Tongue (tissue), 1 donor: ENCODE measurements at regions not wholly inside any gene's neighbourhood (a gene's known extent, or its start where the extent isn't known, plus 50 kb on each side); places are given as distances from the start of the nearest gene placed in this dataset.
"Not testable (repeated sequence)": the region's sequence is repeated elsewhere in the genome, so short reads cannot be mapped to it uniquely, and the experiment has no call there.

Experiments used
- DNase-seq: peaks from one replicate; pipeline ENCODE4 v3.0.0-alpha.2; 2015

GRCh38 chr7:81120803-81121202 is 202.0 kb upstream of the SEMA3C start:
- no peak for DNase-seq

GRCh38 chr7:81120111-81120510 is 201.3 kb upstream of the SEMA3C start:
- DNase-seq, result no peak

- DNase-seq, result no peak
Measured at GRCh38 chr7:81114633-81115032, 195.8 kb upstream of the SEMA3C start.

GRCh38 chr7:81112731-81113130 is 193.9 kb upstream of the SEMA3C start:
- no peak for DNase-seq

- DNase-seq, result peak; percentile 36
Measured at GRCh38 chr7:81111781-81112540, 193.1 kb upstream of the SEMA3C start.

- peak; percentile 12 for DNase-seq
Measured at GRCh38 chr7:81111358-81111757, 192.5 kb upstream of the SEMA3C start.

- DNase-seq, result no peak
Measured at GRCh38 chr7:81110673-81111072, 191.8 kb upstream of the SEMA3C start.

GRCh38 chr7:81098213-81098612 is 179.4 kb upstream of the SEMA3C start:
- no peak for DNase-seq

DNA sequence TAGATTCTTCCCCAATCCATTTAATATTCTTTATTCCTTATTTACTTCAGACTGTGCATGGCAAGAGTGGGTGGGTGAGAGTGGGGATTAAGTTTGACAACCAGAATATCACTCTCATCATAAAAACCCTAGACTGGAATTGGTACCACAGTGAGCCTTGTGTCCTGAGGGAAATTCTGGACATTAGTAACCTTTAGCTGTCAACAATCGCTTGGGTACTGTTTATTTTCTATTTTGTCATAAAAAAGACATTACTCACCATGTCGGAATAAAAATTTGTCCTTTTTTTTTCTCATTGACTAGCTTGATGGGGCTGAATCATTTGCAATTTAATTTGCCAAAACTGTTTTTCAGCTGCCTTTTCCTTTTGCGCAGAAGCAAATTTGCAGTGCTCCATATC is 176.1 kb upstream of the SEMA3C start:
- DNase-seq, result no peak

DNA sequence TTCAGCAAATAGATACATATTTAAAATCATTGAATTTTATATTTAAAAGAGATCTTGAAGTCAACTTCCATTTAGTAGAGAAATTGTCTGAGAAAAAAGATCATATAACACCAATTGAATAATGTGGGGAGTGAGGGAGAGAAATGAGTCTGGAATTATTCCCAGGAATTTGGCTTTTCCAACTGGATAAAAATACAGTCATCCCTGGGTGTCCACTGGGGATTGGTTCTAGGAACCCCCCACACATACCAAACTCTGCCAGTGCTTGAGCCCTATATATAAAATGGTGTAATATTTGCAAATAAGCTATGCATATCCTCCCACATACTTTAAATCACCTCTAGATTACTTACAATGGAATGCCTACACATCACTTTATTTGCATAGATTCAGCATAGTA is 162.8 kb upstream of the SEMA3C start:
- no peak for DNase-seq

GRCh38 chr7:81080553-81080952 is 161.7 kb upstream of the SEMA3C start:
- DNase-seq, result no peak

DNA sequence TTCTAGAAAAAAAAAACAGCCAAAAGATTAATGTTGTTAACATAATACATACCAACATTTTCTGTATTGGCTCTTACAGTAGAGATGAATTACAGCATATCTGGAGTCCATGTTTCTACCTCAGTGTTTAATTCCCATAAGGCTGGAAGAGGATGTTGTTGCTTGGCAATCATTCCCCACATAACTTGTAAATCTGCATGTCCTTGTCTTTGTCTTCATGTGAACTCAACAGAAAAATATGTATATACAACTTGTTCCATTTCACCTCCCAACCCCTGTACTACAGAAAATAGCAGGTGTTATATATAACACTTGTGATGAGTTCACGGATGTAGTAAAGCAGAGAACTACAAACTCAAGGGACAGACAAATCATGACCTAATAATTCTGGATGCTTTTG is 160.9 kb upstream of the SEMA3C start:
- peak; percentile 70 for DNase-seq

DNA sequence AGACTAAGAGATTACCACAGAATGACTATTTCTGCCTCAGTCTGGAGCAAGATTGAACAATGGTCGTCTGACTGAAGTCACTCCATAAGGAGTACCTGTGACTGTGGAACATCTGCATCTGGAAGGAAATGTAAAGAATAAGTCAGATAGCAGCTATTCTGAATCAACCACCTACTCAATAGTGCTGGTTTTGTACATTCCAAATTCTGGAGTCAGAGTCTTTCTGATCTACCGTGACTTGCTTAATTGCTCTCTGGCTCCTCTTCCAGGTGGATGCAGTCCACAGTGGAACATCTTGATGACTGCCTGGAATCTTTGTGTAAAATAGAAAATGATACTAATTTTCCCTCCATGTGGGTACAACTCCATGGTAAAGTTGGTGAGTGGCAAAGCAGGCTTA is 156.3 kb upstream of the SEMA3C start:
- DNase-seq, result no peak

- no peak for DNase-seq
Measured at GRCh38 chr7:81074406-81074805, 155.6 kb upstream of the SEMA3C start.

DNA sequence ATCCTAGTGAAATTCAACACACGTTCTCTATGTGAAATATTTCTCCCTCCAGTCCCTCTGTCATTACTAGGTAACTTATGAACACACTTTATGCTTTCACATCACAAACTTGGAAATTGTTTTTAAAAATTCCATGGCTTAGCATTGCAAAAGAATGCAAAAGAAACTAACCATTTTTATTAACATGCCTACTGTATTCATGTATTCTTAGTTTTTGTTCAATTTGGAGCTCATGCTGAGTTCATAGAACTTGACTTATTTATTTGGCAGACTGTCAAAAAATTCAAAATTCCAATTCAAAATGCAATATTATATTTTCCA is 155.0 kb upstream of the SEMA3C start:
- no peak for DNase-seq

GRCh38 chr7:81070956-81071355 is 152.1 kb upstream of the SEMA3C start:
- DNase-seq, result no peak

GRCh38 chr7:81066797-81067196 is 147.9 kb upstream of the SEMA3C start:
- no peak for DNase-seq

- DNase-seq, result peak; percentile 88
Measured at GRCh38 chr7:81064426-81064825, 145.6 kb upstream of the SEMA3C start.

- DNase-seq, result peak; percentile 29
Measured at GRCh38 chr7:81062755-81063154, 143.9 kb upstream of the SEMA3C start.

- not testable (repeated sequence) for DNase-seq
Measured at GRCh38 chr7:81057469-81057868, 138.6 kb upstream of the SEMA3C start.

GRCh38 chr7:81053623-81054022 is 134.8 kb upstream of the SEMA3C start:
- no peak for DNase-seq

GRCh38 chr7:81051811-81052413 is 133.1 kb upstream of the SEMA3C start:
- DNase-seq, result no peak

- DNase-seq, result no peak
Measured at GRCh38 chr7:81045491-81046030, 126.7 kb upstream of the SEMA3C start.

DNA sequence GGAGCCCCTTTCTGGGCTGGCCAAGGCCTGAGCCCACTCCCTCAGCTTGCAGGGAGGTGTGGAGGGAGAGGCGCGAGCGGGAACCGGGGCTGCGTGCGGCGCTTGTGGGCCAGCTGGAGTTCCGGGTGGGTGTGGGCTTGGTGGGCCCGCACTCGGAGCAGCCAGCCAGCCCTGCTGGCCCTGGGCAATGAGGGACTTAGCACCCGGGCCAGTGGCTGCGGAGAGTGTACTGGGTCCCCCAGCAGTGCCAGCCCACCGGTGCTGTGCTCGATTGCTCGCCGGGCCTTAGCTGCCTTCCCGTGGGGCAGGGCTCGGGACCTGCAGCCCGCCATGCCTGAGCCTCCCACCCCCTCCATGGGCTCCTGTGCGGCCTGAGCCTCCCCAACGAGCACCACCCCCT is 123.8 kb upstream of the SEMA3C start:
- not testable (repeated sequence) for DNase-seq
